Type B pancreatic cell (in vitro differentiated cells): ENCODE measurements at regions not wholly inside any gene's neighbourhood (a gene's known extent, or its start where the extent isn't known, plus 50 kb on each side); places are given as distances from the start of the nearest gene placed in this dataset.

Experiments
- DNase-seq: peaks from one replicate; pipeline ENCODE4 v3.0.0; 2021; ENCODE audit warnings: mixed read lengths; ENCODE audit not compliant: unreplicated experiment; ENCODE audit errors: extremely low spot score
- H3K27ac Mint-ChIP-seq: 2 replicates; pipeline ENCODE4 v1.8.0; 2021; ENCODE audit warnings: mild to moderate bottlenecking, mixed read lengths
- H3K27me3 Mint-ChIP-seq: 2 replicates; pipeline ENCODE4 v1.8.0; 2021; ENCODE audit warnings: mixed read lengths
- H3K36me3 Mint-ChIP-seq: 2 replicates; pipeline ENCODE4 v1.8.0; 2021; ENCODE audit warnings: mixed read lengths
- H3K4me1 Mint-ChIP-seq: one replicate; pipeline ENCODE4 v1.8.0; 2021; ENCODE audit warnings: mixed read lengths; ENCODE audit not compliant: unreplicated experiment
- H3K4me3 Mint-ChIP-seq: 2 replicates; pipeline ENCODE4 v1.8.0; 2021; ENCODE audit warnings: mild to moderate bottlenecking, mixed read lengths
- H3K9me3 Mint-ChIP-seq: 2 replicates; pipeline ENCODE4 v1.8.0; 2021; ENCODE audit warnings: mixed read lengths
- TF ChIP-seq, protein P1 (sequence below): fragments of 200-600 bp; sonication (generic); conservative IDR thresholded peaks from 2 replicates; pipeline ENCODE4 v1.5.0; 2021; ENCODE audit warnings: antibody characterized with exemption, mild to moderate bottlenecking

DNA sequence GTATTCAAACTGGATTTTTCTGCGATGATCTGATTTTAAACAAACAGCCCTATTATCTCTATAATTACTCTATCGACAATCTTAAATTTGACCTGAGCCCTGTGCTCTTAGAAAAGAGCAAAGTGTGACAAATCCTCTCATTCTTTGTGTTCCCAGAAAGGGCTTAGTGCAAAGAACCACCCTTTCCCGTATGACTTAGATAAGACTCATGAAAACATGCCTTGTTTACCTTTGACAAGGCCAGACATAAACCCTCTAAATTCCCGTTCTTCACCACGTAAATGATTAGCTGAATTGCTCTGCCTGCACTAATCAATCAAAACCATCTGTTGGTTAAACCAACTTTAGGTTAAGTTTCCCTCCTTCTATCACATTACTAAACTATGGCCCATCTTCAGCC is 285.7 kb upstream of the SEL1L start:
- Mint-ChIP-seq H3K27me3 (no peaks in the 10 kb centered on the region), H3K9me3 (peaks cover 9% of the 10 kb centered on the region), H3K36me3 (no peaks in the 10 kb centered on the region), H3K4me3 (no peak overlapping the region), H3K4me1 (no peaks in the 10 kb centered on the region), H3K27ac (no peak overlapping the region)
- TF ChIP-seq, protein P1, sequence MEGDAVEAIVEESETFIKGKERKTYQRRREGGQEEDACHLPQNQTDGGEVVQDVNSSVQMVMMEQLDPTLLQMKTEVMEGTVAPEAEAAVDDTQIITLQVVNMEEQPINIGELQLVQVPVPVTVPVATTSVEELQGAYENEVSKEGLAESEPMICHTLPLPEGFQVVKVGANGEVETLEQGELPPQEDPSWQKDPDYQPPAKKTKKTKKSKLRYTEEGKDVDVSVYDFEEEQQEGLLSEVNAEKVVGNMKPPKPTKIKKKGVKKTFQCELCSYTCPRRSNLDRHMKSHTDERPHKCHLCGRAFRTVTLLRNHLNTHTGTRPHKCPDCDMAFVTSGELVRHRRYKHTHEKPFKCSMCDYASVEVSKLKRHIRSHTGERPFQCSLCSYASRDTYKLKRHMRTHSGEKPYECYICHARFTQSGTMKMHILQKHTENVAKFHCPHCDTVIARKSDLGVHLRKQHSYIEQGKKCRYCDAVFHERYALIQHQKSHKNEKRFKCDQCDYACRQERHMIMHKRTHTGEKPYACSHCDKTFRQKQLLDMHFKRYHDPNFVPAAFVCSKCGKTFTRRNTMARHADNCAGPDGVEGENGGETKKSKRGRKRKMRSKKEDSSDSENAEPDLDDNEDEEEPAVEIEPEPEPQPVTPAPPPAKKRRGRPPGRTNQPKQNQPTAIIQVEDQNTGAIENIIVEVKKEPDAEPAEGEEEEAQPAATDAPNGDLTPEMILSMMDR, result no peak
- no peak for DNase-seq

DNA sequence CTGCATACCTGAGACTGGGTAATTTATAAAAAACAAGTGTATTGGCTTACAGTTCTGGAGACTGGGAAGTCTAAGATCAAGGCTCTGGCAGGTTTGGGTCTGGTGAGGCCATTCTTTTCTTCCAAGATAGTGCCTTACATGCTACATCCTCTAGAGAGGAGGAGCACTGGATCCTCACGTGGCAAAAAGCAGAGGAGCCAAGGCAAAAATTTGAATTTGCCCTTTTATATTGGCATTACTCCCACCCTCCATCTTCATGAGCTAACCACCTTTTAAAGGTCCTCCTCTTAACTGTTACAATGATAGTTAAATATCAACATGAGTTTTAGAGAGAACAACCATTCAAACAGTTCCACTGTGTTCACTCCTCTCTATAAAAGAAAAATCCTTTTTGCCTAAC is 286.3 kb upstream of the SEL1L start:
- H3K36me3 Mint-ChIP-seq, result no peaks in the 10 kb centered on the region

DNA sequence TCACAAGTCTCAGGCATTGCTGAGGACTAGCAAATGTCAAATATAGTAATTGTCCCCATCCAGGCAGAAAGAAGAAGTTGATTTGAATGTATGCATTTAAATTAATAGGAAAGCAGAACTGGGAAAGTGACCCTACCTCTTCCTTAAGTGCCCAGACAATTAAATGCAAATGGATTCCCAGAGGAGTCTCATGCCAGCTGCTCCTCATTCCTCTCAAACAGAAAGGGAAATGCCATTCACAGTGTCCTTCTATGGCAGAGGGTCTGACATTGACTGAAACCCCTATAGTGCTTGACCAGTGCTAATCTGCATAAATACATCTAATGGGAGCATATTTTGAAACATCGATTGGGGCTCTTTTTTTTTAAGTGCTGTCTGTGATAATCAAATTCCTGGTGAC is 292.4 kb upstream of the SEL1L start:
- Mint-ChIP-seq H3K4me3 (no peak overlapping the region), H3K9me3 (peaks cover 5% of the 10 kb centered on the region), H3K27ac (no peak overlapping the region), H3K36me3 (no peaks in the 10 kb centered on the region), H3K4me1 (no peaks in the 10 kb centered on the region), H3K27me3 (peaks cover 3% of the 10 kb centered on the region)
- DNase-seq, result no peak
- TF ChIP-seq, protein P1, result no peak

More for the DNA sequence above, 286.3 kb upstream of the SEL1L start:
- no peaks in the 10 kb centered on the region for H3K27me3 Mint-ChIP-seq
- TF ChIP-seq, protein P1, result no peak
- no peak for DNase-seq
- peaks cover 9% of the 10 kb centered on the region for H3K9me3 Mint-ChIP-seq
- H3K4me3 Mint-ChIP-seq, result no peak overlapping the region
- H3K27ac Mint-ChIP-seq, result no peak overlapping the region
- no peaks in the 10 kb centered on the region for H3K4me1 Mint-ChIP-seq

DNA sequence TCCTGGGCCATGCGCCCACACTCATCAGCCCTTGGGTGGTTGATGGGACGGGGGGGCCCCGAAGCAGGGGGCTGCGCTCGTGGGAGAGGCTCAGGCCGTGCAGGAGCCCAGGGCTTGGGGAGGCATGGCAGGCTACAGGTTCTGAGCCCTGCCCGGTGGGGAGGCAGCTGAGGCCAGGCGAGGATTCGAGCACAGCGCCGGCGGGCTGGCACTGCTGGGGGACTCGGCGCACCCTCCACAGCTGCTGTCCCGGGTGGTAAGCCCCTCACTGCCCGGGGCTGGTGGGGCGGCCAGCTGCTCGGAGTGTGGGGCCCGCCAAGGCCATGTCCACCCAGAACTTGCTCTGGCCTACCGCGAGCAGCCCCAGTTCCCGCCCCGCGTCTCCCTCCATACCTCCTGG is 295.8 kb upstream of the SEL1L start:
- H3K27me3 Mint-ChIP-seq, result peaks cover 6% of the 10 kb centered on the region
- DNase-seq, result no peak
- peaks cover 5% of the 10 kb centered on the region for H3K4me1 Mint-ChIP-seq
- no peak overlapping the region for H3K27ac Mint-ChIP-seq
- TF ChIP-seq, protein P1, result no peak
- H3K36me3 Mint-ChIP-seq, result no peaks in the 10 kb centered on the region
- peaks cover 5% of the 10 kb centered on the region for H3K9me3 Mint-ChIP-seq
- H3K4me3 Mint-ChIP-seq, result no peak overlapping the region

DNA sequence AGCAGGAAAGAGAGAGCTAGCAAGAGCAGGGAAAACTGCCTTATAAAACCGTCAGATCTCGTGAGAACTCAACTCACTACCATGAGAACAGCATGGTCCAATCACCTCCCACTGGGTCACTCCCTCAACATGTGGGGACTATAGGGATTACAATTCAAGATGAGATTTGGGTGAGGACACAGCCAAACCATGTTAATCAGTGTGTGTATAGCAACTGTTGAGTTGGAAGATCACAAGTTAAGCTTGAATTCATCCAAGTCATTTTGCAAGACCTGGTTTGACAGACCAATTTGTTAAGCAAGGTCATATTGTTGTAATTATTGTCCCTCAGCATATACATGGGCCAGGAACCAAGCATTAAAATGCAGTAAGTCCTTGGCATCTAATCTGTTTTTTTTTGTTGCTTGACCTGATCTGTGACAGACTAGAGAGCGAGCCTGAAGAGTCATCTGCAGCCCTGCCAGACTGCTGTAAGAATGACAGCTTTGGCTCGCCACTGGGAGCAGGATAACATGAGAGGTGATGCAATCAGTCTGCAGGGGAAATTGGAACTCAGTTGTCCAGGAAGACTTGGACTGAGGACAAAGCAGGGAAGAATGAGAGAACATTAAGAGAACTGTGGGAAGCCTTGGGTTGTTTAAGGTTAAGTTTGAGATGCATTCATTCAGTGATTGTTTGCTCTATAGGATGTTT is 297.6 kb upstream of the SEL1L start:
- Mint-ChIP-seq H3K27me3 (peaks cover 6% of the 10 kb centered on the region), H3K9me3 (peaks cover 12% of the 10 kb centered on the region), H3K27ac (no peak overlapping the region), H3K36me3 (no peaks in the 10 kb centered on the region), H3K4me1 (peaks cover 5% of the 10 kb centered on the region), H3K4me3 (no peak overlapping the region)
- TF ChIP-seq, protein P1, result no peak
- no peak for DNase-seq
